ENCODE measurements at regions not wholly inside any gene's neighbourhood (a gene's known extent, or its start where the extent isn't known, plus 50 kb on each side); places are given as distances from the start of the nearest gene placed in this dataset.

DNA sequence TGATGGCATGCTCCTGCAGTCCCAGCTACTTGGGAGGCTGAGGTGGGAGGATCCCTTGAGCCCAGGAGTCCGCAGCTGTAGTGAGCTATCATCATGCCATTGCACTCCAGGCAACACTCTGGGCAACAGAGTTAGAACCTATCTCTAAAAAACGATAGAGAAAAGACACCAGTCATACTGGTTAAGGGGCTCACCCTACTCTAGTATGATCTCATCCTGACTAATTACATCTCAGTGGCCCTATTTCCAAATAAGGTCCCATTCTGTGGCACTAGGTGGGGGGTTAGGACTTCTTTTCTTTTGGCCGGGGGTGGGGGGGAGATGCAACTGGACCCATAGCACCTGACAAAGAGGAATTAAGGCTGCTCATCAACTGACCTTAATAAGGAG is 163.2 kb upstream of the NCK2 start:
- Histone ChIP-seq H3K9me3 (no peaks in the 10 kb centered on the region), H3K27ac (no peak overlapping the region), H3K4me1 (ENCODE audit: control insufficient read depth in 1 of 2, insufficient read depth in 1 of 2, low read depth in 1 of 2, low read length in 1 of 2) (no peaks in the 10 kb centered on the region), H3K36me3 (no peaks in the 10 kb centered on the region), H3K27me3 (no peaks in the 10 kb centered on the region), H3K4me3 (ENCODE audit: low read depth in 1 of 2, low read length in 1 of 2) (no peak overlapping the region)
- TF ChIP-seq, protein P1, sequence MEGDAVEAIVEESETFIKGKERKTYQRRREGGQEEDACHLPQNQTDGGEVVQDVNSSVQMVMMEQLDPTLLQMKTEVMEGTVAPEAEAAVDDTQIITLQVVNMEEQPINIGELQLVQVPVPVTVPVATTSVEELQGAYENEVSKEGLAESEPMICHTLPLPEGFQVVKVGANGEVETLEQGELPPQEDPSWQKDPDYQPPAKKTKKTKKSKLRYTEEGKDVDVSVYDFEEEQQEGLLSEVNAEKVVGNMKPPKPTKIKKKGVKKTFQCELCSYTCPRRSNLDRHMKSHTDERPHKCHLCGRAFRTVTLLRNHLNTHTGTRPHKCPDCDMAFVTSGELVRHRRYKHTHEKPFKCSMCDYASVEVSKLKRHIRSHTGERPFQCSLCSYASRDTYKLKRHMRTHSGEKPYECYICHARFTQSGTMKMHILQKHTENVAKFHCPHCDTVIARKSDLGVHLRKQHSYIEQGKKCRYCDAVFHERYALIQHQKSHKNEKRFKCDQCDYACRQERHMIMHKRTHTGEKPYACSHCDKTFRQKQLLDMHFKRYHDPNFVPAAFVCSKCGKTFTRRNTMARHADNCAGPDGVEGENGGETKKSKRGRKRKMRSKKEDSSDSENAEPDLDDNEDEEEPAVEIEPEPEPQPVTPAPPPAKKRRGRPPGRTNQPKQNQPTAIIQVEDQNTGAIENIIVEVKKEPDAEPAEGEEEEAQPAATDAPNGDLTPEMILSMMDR (IDR thresholded peaks at IDR 0.05), result no peak

DNA sequence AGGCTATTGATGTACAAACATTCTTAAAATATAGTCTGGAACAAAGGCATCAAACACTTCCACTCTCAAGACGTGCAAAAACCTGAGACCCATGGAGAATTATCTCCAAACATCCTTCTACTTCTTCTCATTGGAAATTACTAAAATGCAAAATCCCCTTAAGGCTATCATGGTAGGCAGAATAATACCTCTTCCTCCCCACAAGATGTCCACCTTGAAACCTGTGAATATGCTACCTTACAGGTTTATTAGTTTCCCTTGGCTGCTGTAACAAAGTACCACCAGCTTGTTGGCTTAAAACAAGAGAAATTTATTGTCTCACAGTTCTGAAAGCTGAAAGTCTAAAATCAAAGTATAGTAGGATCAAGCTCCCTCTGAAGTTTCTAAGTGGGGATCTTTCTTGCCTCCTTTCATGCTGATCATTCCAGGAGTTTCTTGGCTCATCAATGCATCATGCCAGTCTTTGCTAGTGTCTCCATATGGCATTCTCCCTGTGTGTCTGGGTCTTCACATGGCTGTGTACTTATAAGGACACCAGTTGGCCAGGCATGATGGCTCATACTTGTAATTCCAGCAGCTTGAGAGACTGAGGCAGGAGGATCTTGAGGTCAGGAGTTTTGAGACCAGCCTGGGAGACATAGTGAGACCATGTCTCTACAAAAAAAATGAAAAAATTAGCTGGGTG is 163.7 kb upstream of the NCK2 start:
- H3K27ac ChIP-seq, result no peak overlapping the region
- H3K27me3 ChIP-seq, result no peaks in the 10 kb centered on the region
- no peaks in the 10 kb centered on the region for H3K4me1 ChIP-seq (ENCODE audit: control insufficient read depth in 1 of 2, insufficient read depth in 1 of 2, low read depth in 1 of 2, low read length in 1 of 2)
- no peaks in the 10 kb centered on the region for H3K36me3 ChIP-seq
- TF ChIP-seq, protein P1 (IDR thresholded peaks at IDR 0.05), result no peak
- H3K4me3 ChIP-seq (ENCODE audit: low read depth in 1 of 2, low read length in 1 of 2), result no peak overlapping the region
- H3K9me3 ChIP-seq, result no peaks in the 10 kb centered on the region

DNA sequence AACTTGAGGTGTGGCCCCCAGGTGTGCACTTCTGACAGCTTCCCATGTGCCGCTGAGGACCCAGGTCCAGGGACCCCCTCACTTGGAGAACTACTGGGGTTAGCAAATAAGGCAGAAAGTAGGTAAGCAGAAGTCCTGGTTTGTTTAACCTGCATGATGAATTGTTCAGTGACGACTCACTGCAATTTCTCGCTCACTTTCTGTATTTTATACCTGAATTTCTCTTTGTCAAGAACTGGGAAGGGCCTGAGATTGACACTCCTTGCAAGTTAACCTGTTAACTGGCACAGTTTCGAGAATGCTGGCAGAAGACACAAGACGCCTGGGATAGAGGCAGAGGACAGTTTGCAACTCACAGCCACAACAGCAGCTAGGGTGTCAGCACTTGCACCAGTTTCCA is 164.5 kb upstream of the NCK2 start:
- Histone ChIP-seq H3K4me3 (ENCODE audit: low read depth in 1 of 2, low read length in 1 of 2) (no peak overlapping the region), H3K27me3 (no peaks in the 10 kb centered on the region), H3K36me3 (no peaks in the 10 kb centered on the region), H3K27ac (no peak overlapping the region), H3K9me3 (no peaks in the 10 kb centered on the region), H3K4me1 (ENCODE audit: control insufficient read depth in 1 of 2, insufficient read depth in 1 of 2, low read depth in 1 of 2, low read length in 1 of 2) (no peaks in the 10 kb centered on the region)
- TF ChIP-seq, protein P1 (IDR thresholded peaks at IDR 0.05), result no peak

DNA sequence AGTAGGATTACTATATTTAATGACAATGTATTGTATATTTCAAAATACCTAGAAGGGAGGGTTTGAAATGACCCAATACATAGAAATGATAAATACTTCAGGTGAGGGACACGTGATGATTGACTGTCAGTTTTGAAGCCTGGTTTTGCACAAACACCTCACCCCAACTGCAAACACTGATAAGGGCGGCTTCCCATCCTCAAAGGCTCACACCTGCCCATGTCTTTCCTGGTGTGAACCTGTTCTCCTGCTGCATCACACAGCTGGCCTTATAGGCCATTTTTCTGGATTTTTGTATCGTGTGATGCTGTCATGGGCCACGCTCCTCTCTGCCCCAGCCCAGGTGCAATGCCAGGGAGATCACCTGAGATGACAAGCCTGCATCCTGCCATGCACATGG is 166.5 kb upstream of the NCK2 start:
- Histone ChIP-seq H3K36me3 (no peaks in the 10 kb centered on the region), H3K9me3 (no peaks in the 10 kb centered on the region), H3K27ac (no peak overlapping the region), H3K4me1 (ENCODE audit: control insufficient read depth in 1 of 2, insufficient read depth in 1 of 2, low read depth in 1 of 2, low read length in 1 of 2) (no peaks in the 10 kb centered on the region), H3K4me3 (ENCODE audit: low read depth in 1 of 2, low read length in 1 of 2) (no peak overlapping the region), H3K27me3 (no peaks in the 10 kb centered on the region)
- TF ChIP-seq, protein P1 (IDR thresholded peaks at IDR 0.05), result no peak

DNA sequence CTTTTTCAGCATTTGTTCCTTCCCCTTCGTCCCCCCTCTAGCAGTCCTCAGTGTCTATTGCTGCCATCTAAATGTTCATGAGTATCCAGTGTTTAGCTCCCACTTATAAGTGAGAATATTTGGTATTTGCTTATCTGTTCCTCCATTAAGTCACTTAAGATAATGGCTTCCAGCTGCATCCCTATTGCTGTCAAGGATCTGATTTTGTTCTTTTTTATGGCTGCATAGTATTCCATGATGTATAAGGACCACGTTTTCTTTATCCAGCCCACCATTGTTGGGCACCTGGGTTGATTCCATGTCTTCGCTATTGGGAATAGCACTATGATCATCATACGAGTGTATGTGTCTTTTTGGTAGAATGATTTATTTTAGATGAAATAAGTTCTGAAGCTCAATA is 166.9 kb upstream of the NCK2 start:
- H3K4me3 ChIP-seq (ENCODE audit: low read depth in 1 of 2, low read length in 1 of 2), result no peak overlapping the region
- no peaks in the 10 kb centered on the region for H3K4me1 ChIP-seq (ENCODE audit: control insufficient read depth in 1 of 2, insufficient read depth in 1 of 2, low read depth in 1 of 2, low read length in 1 of 2)
- no peaks in the 10 kb centered on the region for H3K9me3 ChIP-seq
- H3K27me3 ChIP-seq, result no peaks in the 10 kb centered on the region
- no peaks in the 10 kb centered on the region for H3K36me3 ChIP-seq
- no peak overlapping the region for H3K27ac ChIP-seq
- TF ChIP-seq, protein P1 (IDR thresholded peaks at IDR 0.05), result no peak

Measured in neutrophil (primary cell).